DMS153 treated with DMSO at 0.1 percent for 48 hours (cell line): ENCODE measurements at regions not wholly inside any gene's neighbourhood (a gene's known extent, or its start where the extent isn't known, plus 50 kb on each side); places are given as distances from the start of the nearest gene placed in this dataset.

Source experiments
- DNase-seq: peaks from one replicate; lab custom pipeline; 2025; ENCODE audit not compliant: unreplicated experiment; lab: John Stamatoyannopoulos, UW

GRCh38 chr12:4969405-4969804, 59.7 kb downstream of the KCNA1 start:
- DNase-seq = no peak

GRCh38 chr12:4974217-4974616, 64.5 kb downstream of the KCNA1 start:
- no peak for DNase-seq

GRCh38 chr12:4975574-4975973, 65.9 kb downstream of the KCNA1 start:
- DNase-seq = peak; percentile 55

GRCh38 chr12:4977102-4977501, 66.6 kb upstream of the KCNA5 start:
- no peak for DNase-seq

- DNase-seq = no peak
These were observed 64.9 kb upstream of the KCNA5 start for GRCh38 chr12:4978737-4979136.

GRCh38 chr12:4979737-4980136, 63.9 kb upstream of the KCNA5 start:
- no peak for DNase-seq

GRCh38 chr12:4984344-4984743, 59.3 kb upstream of the KCNA5 start:
- no peak for DNase-seq

GRCh38 chr12:4984971-4985370, 58.7 kb upstream of the KCNA5 start:
- DNase-seq = peak; percentile 83

GRCh38 chr12:4985820-4986219, 57.9 kb upstream of the KCNA5 start:
- DNase-seq = no peak

- peak; percentile 69 for DNase-seq
These were observed 56.3 kb upstream of the KCNA5 start for GRCh38 chr12:4987076-4988046.

GRCh38 chr12:4991373-4991772, 52.3 kb upstream of the KCNA5 start:
- DNase-seq = peak; percentile 90

- no peak for DNase-seq
These were observed 51.9 kb upstream of the KCNA5 start for GRCh38 chr12:4991801-4992200.

GRCh38 chr12:4992871-4993270, 50.8 kb upstream of the KCNA5 start:
- DNase-seq = no peak
